Astrocyte (in vitro differentiated cells and primary cell): ENCODE measurements at regions not wholly inside any gene's neighbourhood (a gene's known extent, or its start where the extent isn't known, plus 50 kb on each side); places are given as distances from the start of the nearest gene placed in this dataset.

ENCODE experiments used
- CTCF ChIP-seq: IDR thresholded peaks from 2 replicates; pipeline ENCODE4 v1.5.1; 2011; ENCODE audit warnings: low read depth, mild to moderate bottlenecking, inconsistent platforms, low read length, moderate library complexity; ENCODE audit not compliant: insufficient read depth
- EZH2 ChIP-seq: IDR thresholded peaks from 2 replicates; pipeline ENCODE4 v1.6.1; 2012; ENCODE audit warnings: mild to moderate bottlenecking, low read length, inconsistent platforms; ENCODE audit not compliant: insufficient read depth

- no peak for TF ChIP-seq EZH2
- no peak for TF ChIP-seq CTCF
Measured at GRCh38 chr18:25010623-25011374, 341.2 kb downstream of the ZNF521 start.
